CMK (cell line): ENCODE measurements at regions not wholly inside any gene's neighbourhood (a gene's known extent, or its start where the extent isn't known, plus 50 kb on each side); places are given as distances from the start of the nearest gene placed in this dataset.

Experiments
- DNase-seq: peaks from one replicate; pipeline ENCODE4 v3.0.0-alpha.2; 2010; ENCODE audit warnings: low read depth

- no peak for DNase-seq
Observed at GRCh38 chr6:122124908-122125307, 274.5 kb upstream of the HSF2 start.

- no peak for DNase-seq
Observed at GRCh38 chr6:122126894-122127293, 272.6 kb upstream of the HSF2 start.

- no peak for DNase-seq
Observed at GRCh38 chr6:122128445-122128844, 271.0 kb upstream of the HSF2 start.

GRCh38 chr6:122129313-122130025, 270.0 kb upstream of the HSF2 start:
- DNase-seq: no peak

GRCh38 chr6:122130026-122130348, 269.5 kb upstream of the HSF2 start:
- DNase-seq: no peak

GRCh38 chr6:122130518-122130917, 268.9 kb upstream of the HSF2 start:
- DNase-seq: no peak

GRCh38 chr6:122136386-122136785, 263.1 kb upstream of the HSF2 start:
- no peak for DNase-seq

- no peak for DNase-seq
Observed at GRCh38 chr6:122140031-122140430, 259.4 kb upstream of the HSF2 start.

- DNase-seq: no peak
Observed at GRCh38 chr6:122141246-122141645, 258.2 kb upstream of the HSF2 start.

- no peak for DNase-seq
Observed at GRCh38 chr6:122143813-122144601, 255.4 kb upstream of the HSF2 start.

- DNase-seq: no peak
Observed at GRCh38 chr6:122145246-122145645, 254.2 kb upstream of the HSF2 start.

GRCh38 chr6:122145741-122146240, 253.7 kb upstream of the HSF2 start:
- DNase-seq: no peak

- DNase-seq: no peak
Observed at GRCh38 chr6:122147291-122147690, 252.2 kb upstream of the HSF2 start.

- no peak for DNase-seq
Observed at GRCh38 chr6:122151066-122151465, 248.4 kb upstream of the HSF2 start.

GRCh38 chr6:122151763-122152162, 247.7 kb upstream of the HSF2 start:
- no peak for DNase-seq

GRCh38 chr6:122153557-122153956, 245.9 kb upstream of the HSF2 start:
- DNase-seq: no peak

- no peak for DNase-seq
Observed at GRCh38 chr6:122154155-122154554, 245.3 kb upstream of the HSF2 start.

- DNase-seq: no peak
Observed at GRCh38 chr6:122154912-122155575, 244.4 kb upstream of the HSF2 start.

- no peak for DNase-seq
Observed at GRCh38 chr6:122161136-122161535, 238.3 kb upstream of the HSF2 start.

GRCh38 chr6:122165014-122165413, 234.4 kb upstream of the HSF2 start:
- no peak for DNase-seq

- no peak for DNase-seq
Observed at GRCh38 chr6:122170274-122170673, 229.2 kb upstream of the HSF2 start.

- no peak for DNase-seq
Observed at GRCh38 chr6:122178988-122179387, 220.5 kb upstream of the HSF2 start.

- no peak for DNase-seq
Observed at GRCh38 chr6:122180132-122180531, 219.3 kb upstream of the HSF2 start.
